SHP77 (cell line): ENCODE measurements at regions not wholly inside any gene's neighbourhood (a gene's known extent, or its start where the extent isn't known, plus 50 kb on each side); places are given as distances from the start of the nearest gene placed in this dataset.
"Not testable (repeated sequence)": the region's sequence is repeated elsewhere in the genome, so short reads cannot be mapped to it uniquely, and the experiment has no call there.

ENCODE experiments used
- DNase-seq, 2 experiments: peaks; one replicate each; lab custom pipeline; 2025; lab: John Stamatoyannopoulos, UW

GRCh38 chr12:17358835-17359234 lies 731.2 kb downstream of the RERGL start:
- DNase-seq = no peak

- DNase-seq = no peak
Observed at GRCh38 chr12:17357396-17357795, 732.6 kb downstream of the RERGL start.

GRCh38 chr12:17352164-17352563 lies 737.8 kb downstream of the RERGL start:
- DNase-seq = no peak

GRCh38 chr12:17348311-17348710 lies 741.7 kb downstream of the RERGL start:
- DNase-seq = no peak

GRCh38 chr12:17344649-17345048 lies 738.7 kb upstream of the LMO3 start:
- DNase-seq = no peak

- DNase-seq = no peak
Observed at GRCh38 chr12:17342381-17342961, 736.5 kb upstream of the LMO3 start.

- DNase-seq = no peak
Observed at GRCh38 chr12:17335487-17335886, 729.5 kb upstream of the LMO3 start.

GRCh38 chr12:17334784-17335183 lies 728.8 kb upstream of the LMO3 start:
- no peak for DNase-seq

GRCh38 chr12:17333287-17333686 lies 727.3 kb upstream of the LMO3 start:
- DNase-seq = no peak

- DNase-seq = no peak
Observed at GRCh38 chr12:17326649-17327048, 720.7 kb upstream of the LMO3 start.

- no peak for DNase-seq
Observed at GRCh38 chr12:17322090-17322489, 716.1 kb upstream of the LMO3 start.

- DNase-seq = no peak
Observed at GRCh38 chr12:17304503-17305347, 698.8 kb upstream of the LMO3 start.

- DNase-seq = no peak
Observed at GRCh38 chr12:17302001-17302400, 696.0 kb upstream of the LMO3 start.

- no peak for DNase-seq
Observed at GRCh38 chr12:17301544-17301943, 695.6 kb upstream of the LMO3 start.

GRCh38 chr12:17296882-17297281 lies 690.9 kb upstream of the LMO3 start:
- no peak for DNase-seq

GRCh38 chr12:17286874-17287273 lies 680.9 kb upstream of the LMO3 start:
- no peak for DNase-seq

- no peak for DNase-seq
Observed at GRCh38 chr12:17284873-17285272, 678.9 kb upstream of the LMO3 start.

- no peak for DNase-seq
Observed at GRCh38 chr12:17283563-17283962, 677.6 kb upstream of the LMO3 start.

GRCh38 chr12:17282169-17282568 lies 676.2 kb upstream of the LMO3 start:
- DNase-seq = not testable (repeated sequence)

GRCh38 chr12:17278946-17279345 lies 673.0 kb upstream of the LMO3 start:
- DNase-seq = no peak

GRCh38 chr12:17276196-17276595 lies 670.2 kb upstream of the LMO3 start:
- DNase-seq = no peak

- DNase-seq = no peak
Observed at GRCh38 chr12:17266856-17267255, 660.9 kb upstream of the LMO3 start.

GRCh38 chr12:17264603-17265002 lies 658.6 kb upstream of the LMO3 start:
- no peak for DNase-seq

GRCh38 chr12:17239874-17240273 lies 633.9 kb upstream of the LMO3 start:
- DNase-seq = no peak
